Osteocyte (in vitro differentiated cells): ENCODE measurements at regions not wholly inside any gene's neighbourhood (a gene's known extent, or its start where the extent isn't known, plus 50 kb on each side); places are given as distances from the start of the nearest gene placed in this dataset.

ENCODE experiments used
- DNase-seq: peaks from one replicate; pipeline ENCODE4 v3.0.0; 2021; ENCODE audit warnings: mixed read lengths; ENCODE audit not compliant: unreplicated experiment; ENCODE audit errors: extremely low spot score
- H3K27ac Mint-ChIP-seq: one replicate; pipeline ENCODE4 v1.8.0; 2021; ENCODE audit warnings: mild to moderate bottlenecking, mixed read lengths; ENCODE audit not compliant: unreplicated experiment
- H3K27me3 Mint-ChIP-seq: one replicate; pipeline ENCODE4 v1.8.0; 2021; ENCODE audit warnings: mixed read lengths; ENCODE audit not compliant: unreplicated experiment
- H3K36me3 Mint-ChIP-seq: one replicate; pipeline ENCODE4 v1.8.0; 2021; ENCODE audit warnings: mixed read lengths; ENCODE audit not compliant: unreplicated experiment
- H3K4me1 Mint-ChIP-seq: one replicate; pipeline ENCODE4 v1.8.0; 2021; ENCODE audit warnings: mixed read lengths; ENCODE audit not compliant: unreplicated experiment
- H3K4me3 Mint-ChIP-seq: one replicate; pipeline ENCODE4 v1.8.0; 2021; ENCODE audit warnings: mild to moderate bottlenecking, moderate library complexity, mixed read lengths; ENCODE audit not compliant: unreplicated experiment
- H3K9me3 Mint-ChIP-seq: one replicate; pipeline ENCODE4 v1.8.0; 2021; ENCODE audit warnings: mixed read lengths; ENCODE audit not compliant: unreplicated experiment
- TF ChIP-seq, protein P1 (sequence below): fragments of 200-600 bp; sonication (generic); IDR thresholded peaks from 2 replicates; pipeline ENCODE4 v1.5.0; 2021; ENCODE audit warnings: antibody characterized with exemption, mild to moderate bottlenecking, moderate library complexity

- no peak overlapping the region for H3K27ac Mint-ChIP-seq
- H3K4me1 Mint-ChIP-seq, result peaks cover 50% of the 10 kb centered on the region
- no peaks in the 10 kb centered on the region for H3K27me3 Mint-ChIP-seq
- H3K4me3 Mint-ChIP-seq, result no peak overlapping the region
- TF ChIP-seq, protein P1, sequence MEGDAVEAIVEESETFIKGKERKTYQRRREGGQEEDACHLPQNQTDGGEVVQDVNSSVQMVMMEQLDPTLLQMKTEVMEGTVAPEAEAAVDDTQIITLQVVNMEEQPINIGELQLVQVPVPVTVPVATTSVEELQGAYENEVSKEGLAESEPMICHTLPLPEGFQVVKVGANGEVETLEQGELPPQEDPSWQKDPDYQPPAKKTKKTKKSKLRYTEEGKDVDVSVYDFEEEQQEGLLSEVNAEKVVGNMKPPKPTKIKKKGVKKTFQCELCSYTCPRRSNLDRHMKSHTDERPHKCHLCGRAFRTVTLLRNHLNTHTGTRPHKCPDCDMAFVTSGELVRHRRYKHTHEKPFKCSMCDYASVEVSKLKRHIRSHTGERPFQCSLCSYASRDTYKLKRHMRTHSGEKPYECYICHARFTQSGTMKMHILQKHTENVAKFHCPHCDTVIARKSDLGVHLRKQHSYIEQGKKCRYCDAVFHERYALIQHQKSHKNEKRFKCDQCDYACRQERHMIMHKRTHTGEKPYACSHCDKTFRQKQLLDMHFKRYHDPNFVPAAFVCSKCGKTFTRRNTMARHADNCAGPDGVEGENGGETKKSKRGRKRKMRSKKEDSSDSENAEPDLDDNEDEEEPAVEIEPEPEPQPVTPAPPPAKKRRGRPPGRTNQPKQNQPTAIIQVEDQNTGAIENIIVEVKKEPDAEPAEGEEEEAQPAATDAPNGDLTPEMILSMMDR, result no peak
- H3K36me3 Mint-ChIP-seq, result no peaks in the 10 kb centered on the region
- no peak for DNase-seq
- H3K9me3 Mint-ChIP-seq, result no peaks in the 10 kb centered on the region
Observed at GRCh38 chr1:65494671-65495070, 74.2 kb downstream of the LEPR start.

GRCh38 chr1:65495137-65495536, 74.7 kb downstream of the LEPR start:
- Mint-ChIP-seq H3K36me3 (no peaks in the 10 kb centered on the region), H3K27me3 (no peaks in the 10 kb centered on the region), H3K4me1 (peaks cover 46% of the 10 kb centered on the region), H3K9me3 (no peaks in the 10 kb centered on the region), H3K27ac (no peak overlapping the region), H3K4me3 (no peak overlapping the region)
- no peak for DNase-seq
- TF ChIP-seq, protein P1, result no peak

GRCh38 chr1:65497256-65497830, 76.9 kb downstream of the LEPR start:
- no peak for DNase-seq
- TF ChIP-seq, protein P1, result no peak
- Mint-ChIP-seq H3K36me3 (no peaks in the 10 kb centered on the region), H3K4me1 (peaks cover 27% of the 10 kb centered on the region), H3K27ac (no peak overlapping the region), H3K4me3 (no peak overlapping the region), H3K27me3 (no peaks in the 10 kb centered on the region), H3K9me3 (no peaks in the 10 kb centered on the region)

DNA sequence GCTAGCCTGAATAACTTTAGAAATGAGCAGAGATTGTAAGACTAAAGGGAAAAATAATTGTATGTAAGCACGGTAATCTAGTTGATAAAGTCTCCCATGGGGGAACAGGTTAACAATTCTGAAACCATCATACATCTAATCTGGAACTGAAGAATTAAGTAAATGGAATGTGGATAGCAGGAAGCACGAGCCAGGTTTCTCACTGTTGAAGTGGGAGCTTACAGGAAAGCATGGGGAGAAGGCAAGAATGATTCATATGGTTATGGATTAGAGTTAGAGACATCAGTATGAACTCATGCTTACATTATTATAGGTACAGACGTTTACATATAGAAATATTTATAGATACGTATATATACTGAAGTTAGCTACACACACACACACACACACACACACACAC, 83.0 kb downstream of the LEPR start:
- peaks cover 4% of the 10 kb centered on the region for H3K9me3 Mint-ChIP-seq
- no peaks in the 10 kb centered on the region for H3K27me3 Mint-ChIP-seq
- H3K4me1 Mint-ChIP-seq, result peaks cover 21% of the 10 kb centered on the region
- no peak overlapping the region for H3K27ac Mint-ChIP-seq
- no peak for DNase-seq
- H3K4me3 Mint-ChIP-seq, result no peak overlapping the region
- TF ChIP-seq, protein P1, result no peak
- H3K36me3 Mint-ChIP-seq, result peaks cover 4% of the 10 kb centered on the region

- H3K27ac Mint-ChIP-seq, result no peak overlapping the region
- TF ChIP-seq, protein P1, result no peak
- H3K9me3 Mint-ChIP-seq, result peaks cover 4% of the 10 kb centered on the region
- H3K4me3 Mint-ChIP-seq, result no peak overlapping the region
- no peaks in the 10 kb centered on the region for H3K27me3 Mint-ChIP-seq
- H3K36me3 Mint-ChIP-seq, result peaks cover 4% of the 10 kb centered on the region
- no peak for DNase-seq
- H3K4me1 Mint-ChIP-seq, result peaks cover 24% of the 10 kb centered on the region
Observed at GRCh38 chr1:65504263-65504662, 83.8 kb downstream of the LEPR start.
